GM12892 (cell line): ENCODE measurements at regions not wholly inside any gene's neighbourhood (a gene's known extent, or its start where the extent isn't known, plus 50 kb on each side); places are given as distances from the start of the nearest gene placed in this dataset.

Experiments
- POLR2AphosphoS5 ChIP-seq: IDR thresholded peaks from 2 replicates; pipeline ENCODE4 v1.6.1; 2011; ENCODE audit warnings: low read depth, low read length, control low read depth
- TAF1 ChIP-seq: IDR thresholded peaks from 2 replicates; pipeline ENCODE4 v1.6.1; 2011; ENCODE audit warnings: low read depth, mild to moderate bottlenecking, control low read depth, low read length, borderline replicate concordance

GRCh38 chr13:30108216-30108912, 199.0 kb downstream of the KATNAL1 start:
- TF ChIP-seq TAF1 (no peak), POLR2AphosphoS5 (no peak)
